ENCODE measurements at regions not wholly inside any gene's neighbourhood (a gene's known extent, or its start where the extent isn't known, plus 50 kb on each side); places are given as distances from the start of the nearest gene placed in this dataset.

- no TSS peak for BruUV-seq (replicated peaks)
- Histone ChIP-seq H3K9me2 (ENCODE audit: insufficient read depth) (no peaks in the 10 kb centered on the region), H3K4me3 (no peak overlapping the region), H3F3A (ENCODE audit: insufficient read depth, low read depth) (no peaks in the 10 kb centered on the region), H3K27me3 (ENCODE audit: insufficient read depth, low read depth) (peaks cover 96% of the 10 kb centered on the region), H2AFZ (no peak overlapping the region), H3K27ac (no peak overlapping the region), H3K9me3 (ENCODE audit: insufficient read depth, low read depth) (peaks cover 4% of the 10 kb centered on the region), H3K36me3 (ENCODE audit: low read depth) (no peaks in the 10 kb centered on the region), H3K4me2 (no peak overlapping the region), H4K20me1 (ENCODE audit: insufficient read depth) (no peaks in the 10 kb centered on the region), H3K79me2 (ENCODE audit: low read depth) (no peaks in the 10 kb centered on the region), H3K4me1 (replicated peaks; ENCODE audit: insufficient read depth) (no peaks in the 10 kb centered on the region)
- no peak for DNase-seq
- intact Hi-C loops (cut with micrococcal nuclease; ENCODE audit: unreplicated experiment) = no loop called here
- TF ChIP-seq CTCF (conservative IDR thresholded peaks at IDR 0.05) (no peak), EZH2 (IDR thresholded peaks at IDR 0.05; ENCODE audit: low read depth) (no peak)
- POLR2A ChIA-PET (ENCODE audit: unreplicated experiment) = no interaction called here
- CTCF ChIA-PET = no interaction called here
Observed at GRCh38 chr14:104398656-104399055, 180.9 kb upstream of the C14orf180 start.

- CTCF ChIA-PET = no interaction called here
- Histone ChIP-seq H4K20me1 (ENCODE audit: insufficient read depth) (no peaks in the 10 kb centered on the region), H3K4me1 (replicated peaks; ENCODE audit: insufficient read depth) (no peaks in the 10 kb centered on the region), H2AFZ (no peak overlapping the region), H3K27me3 (ENCODE audit: insufficient read depth, low read depth) (peaks cover 98% of the 10 kb centered on the region), H3K9me3 (ENCODE audit: insufficient read depth, low read depth) (peaks cover 4% of the 10 kb centered on the region), H3K36me3 (ENCODE audit: low read depth) (no peaks in the 10 kb centered on the region), H3K9me2 (ENCODE audit: insufficient read depth) (no peaks in the 10 kb centered on the region), H3K4me2 (no peak overlapping the region), H3F3A (ENCODE audit: insufficient read depth, low read depth) (no peaks in the 10 kb centered on the region), H3K4me3 (no peak overlapping the region), H3K27ac (no peak overlapping the region), H3K79me2 (ENCODE audit: low read depth) (no peaks in the 10 kb centered on the region)
- DNase-seq = no peak
- POLR2A ChIA-PET (ENCODE audit: unreplicated experiment) = no interaction called here
- intact Hi-C loops (cut with micrococcal nuclease; ENCODE audit: unreplicated experiment) = no loop called here
- TF ChIP-seq CTCF (conservative IDR thresholded peaks at IDR 0.05) (no peak), EZH2 (IDR thresholded peaks at IDR 0.05; ENCODE audit: low read depth) (no peak)
- no TSS peak for BruUV-seq (replicated peaks)
Observed at GRCh38 chr14:104399432-104400155, 180.0 kb upstream of the C14orf180 start.

GRCh38 chr14:104400355-104400754 lies 179.2 kb upstream of the C14orf180 start:
- Histone ChIP-seq H3K27me3 (ENCODE audit: insufficient read depth, low read depth) (peaks cover 98% of the 10 kb centered on the region), H3K36me3 (ENCODE audit: low read depth) (no peaks in the 10 kb centered on the region), H3K79me2 (ENCODE audit: low read depth) (no peaks in the 10 kb centered on the region), H3K27ac (no peak overlapping the region), H3K4me1 (replicated peaks; ENCODE audit: insufficient read depth) (no peaks in the 10 kb centered on the region), H3K4me2 (no peak overlapping the region), H3K9me3 (ENCODE audit: insufficient read depth, low read depth) (peaks cover 4% of the 10 kb centered on the region), H2AFZ (no peak overlapping the region), H4K20me1 (ENCODE audit: insufficient read depth) (no peaks in the 10 kb centered on the region), H3K4me3 (no peak overlapping the region), H3K9me2 (ENCODE audit: insufficient read depth) (no peaks in the 10 kb centered on the region), H3F3A (ENCODE audit: insufficient read depth, low read depth) (no peaks in the 10 kb centered on the region)
- intact Hi-C loops (cut with micrococcal nuclease; ENCODE audit: unreplicated experiment) = no loop called here
- ChIA-PET CTCF (no interaction called here), POLR2A (ENCODE audit: unreplicated experiment) (no interaction called here)
- no peak for TF ChIP-seq EZH2 (IDR thresholded peaks at IDR 0.05; ENCODE audit: low read depth)
- TF ChIP-seq CTCF (conservative IDR thresholded peaks at IDR 0.05) = no peak
- no TSS peak for BruUV-seq (replicated peaks)
- DNase-seq = no peak
